HG03469 (cell line): ENCODE measurements at regions not wholly inside any gene's neighbourhood (a gene's known extent, or its start where the extent isn't known, plus 50 kb on each side); places are given as distances from the start of the nearest gene placed in this dataset.
"Not testable (repeated sequence)": the region's sequence is repeated elsewhere in the genome, so short reads cannot be mapped to it uniquely, and the experiment has no call there.

Source experiments
- ATAC-seq: cut with Tn5 transposase; IDR thresholded peaks from one replicate; pipeline ENCODE4 v1.9.1; 2021; ENCODE audit warnings: mild to moderate bottlenecking, moderate library complexity, moderate number of reproducible peaks; ENCODE audit not compliant: unreplicated experiment

GRCh38 chr13:81658598-81659370 lies 1317.9 kb upstream of the SPRY2 start:
- ATAC-seq = no peak

- ATAC-seq = no peak
Observed at GRCh38 chr13:81639984-81640582, 1299.2 kb upstream of the SPRY2 start.

- no peak for ATAC-seq
Observed at GRCh38 chr13:81637457-81637856, 1296.5 kb upstream of the SPRY2 start.

- ATAC-seq = no peak
Observed at GRCh38 chr13:81636120-81636519, 1295.2 kb upstream of the SPRY2 start.

GRCh38 chr13:81615031-81615430 lies 1274.1 kb upstream of the SPRY2 start:
- no peak for ATAC-seq

- no peak for ATAC-seq
Observed at GRCh38 chr13:81610644-81611043, 1269.7 kb upstream of the SPRY2 start.

- ATAC-seq = no peak
Observed at GRCh38 chr13:81609335-81609734, 1268.4 kb upstream of the SPRY2 start.

- no peak for ATAC-seq
Observed at GRCh38 chr13:81606074-81606473, 1265.1 kb upstream of the SPRY2 start.

- no peak for ATAC-seq
Observed at GRCh38 chr13:81602241-81602640, 1261.3 kb upstream of the SPRY2 start.

GRCh38 chr13:81597101-81597500 lies 1256.2 kb upstream of the SPRY2 start:
- ATAC-seq = no peak

- no peak for ATAC-seq
Observed at GRCh38 chr13:81596224-81596753, 1255.4 kb upstream of the SPRY2 start.

- ATAC-seq = no peak
Observed at GRCh38 chr13:81591528-81592220, 1250.7 kb upstream of the SPRY2 start.

GRCh38 chr13:81582381-81582780 lies 1241.5 kb upstream of the SPRY2 start:
- ATAC-seq = no peak

GRCh38 chr13:81577601-81578195 lies 1236.8 kb upstream of the SPRY2 start:
- ATAC-seq = no peak

- ATAC-seq = no peak
Observed at GRCh38 chr13:81568824-81569223, 1227.9 kb upstream of the SPRY2 start.

GRCh38 chr13:81565849-81566248 lies 1224.9 kb upstream of the SPRY2 start:
- ATAC-seq = no peak

GRCh38 chr13:81563091-81563490 lies 1222.2 kb upstream of the SPRY2 start:
- no peak for ATAC-seq

GRCh38 chr13:81562598-81562997 lies 1221.7 kb upstream of the SPRY2 start:
- ATAC-seq = no peak

- no peak for ATAC-seq
Observed at GRCh38 chr13:81551036-81551435, 1210.1 kb upstream of the SPRY2 start.

- ATAC-seq = not testable (repeated sequence)
Observed at GRCh38 chr13:81546294-81546693, 1205.4 kb upstream of the SPRY2 start.

GRCh38 chr13:81540777-81541176 lies 1199.9 kb upstream of the SPRY2 start:
- no peak for ATAC-seq
